BJ (cell line): ENCODE measurements at regions not wholly inside any gene's neighbourhood (a gene's known extent, or its start where the extent isn't known, plus 50 kb on each side); places are given as distances from the start of the nearest gene placed in this dataset.

ENCODE experiments used
- CTCF ChIA-PET: fragments of 350-600 bp; formaldehyde crosslinking; extraction: SDS; loops from one replicate; lab custom pipeline; 2021; ENCODE audit warnings: antibody characterized with exemption, inconsistent platforms; lab: Yijun Ruan, JAX
- POLR2A ChIA-PET: fragments of 300-600 bp; sonication (Branson Sonifier 250); formaldehyde crosslinking; extraction: SDS; loops from one replicate; lab custom pipeline; 2021; ENCODE audit warnings: antibody characterized with exemption; lab: Charles Lee
- DNase-seq: peaks from one replicate; pipeline ENCODE4 v3.0.0-alpha.2; 2011; ENCODE audit warnings: low read depth
- H3K27me3 ChIP-seq: 2 replicates; pipeline ENCODE4 v1.6.0; 2011; ENCODE audit warnings: low read length; ENCODE audit not compliant: control insufficient read depth, insufficient read depth
- H3K36me3 ChIP-seq: 2 replicates; pipeline ENCODE4 v1.5.1; 2011; ENCODE audit warnings: low read length; ENCODE audit not compliant: control insufficient read depth, insufficient read depth
- H3K4me3 ChIP-seq: 2 replicates; pipeline ENCODE4 v1.5.1; 2011; ENCODE audit warnings: low read depth, mild to moderate bottlenecking, control low read depth, low read length
- CTCF ChIP-seq: IDR thresholded peaks from 2 replicates; pipeline ENCODE4 v1.5.1; 2011; ENCODE audit warnings: low read depth, mild to moderate bottlenecking, control low read depth, inconsistent platforms, low read length, moderate library complexity; ENCODE audit not compliant: insufficient read depth

- ChIA-PET POLR2A (no interaction called here), CTCF (interaction anchor here (0.6 to 7.8 kb wide), 7 partner anchors 13 to 241 kb away, joined by 3 to 154 read pairs (median 3); partner anchors contain the start of gene HGFAC)
- DNase-seq = no peak
- TF ChIP-seq CTCF = no peak
- H3K27me3 ChIP-seq = no peaks in the 10 kb centered on the region
- H3K4me3 ChIP-seq = no peak overlapping the region
- H3K36me3 ChIP-seq = peaks cover 2% of the 10 kb centered on the region; the same call in 1 of the 2 replicates
Measured at GRCh38 chr4:3347871-3348270, 55.0 kb downstream of the RGS12 start.

- CTCF ChIA-PET = interaction anchor here (0.7 to 7.8 kb wide), 5 partner anchors 12 to 242 kb away, joined by 3 to 154 read pairs (median 3); partner anchors contain the start of gene HGFAC
- TF ChIP-seq CTCF = no peak
- peaks cover 2% of the 10 kb centered on the region; the same call in 1 of the 2 replicates for H3K36me3 ChIP-seq
- POLR2A ChIA-PET = no interaction called here
- no peak overlapping the region for H3K4me3 ChIP-seq
- H3K27me3 ChIP-seq = no peaks in the 10 kb centered on the region
- DNase-seq = no peak
Measured at GRCh38 chr4:3348621-3349020, 55.8 kb downstream of the RGS12 start.

- ChIA-PET POLR2A (no interaction called here), CTCF (interaction anchor here (1.2 to 7.8 kb wide), 3 partner anchors 12 to 242 kb away, joined by 3 to 154 read pairs (median 5); partner anchors contain the start of gene HGFAC)
Measured at GRCh38 chr4:3349116-3349515, 56.3 kb downstream of the RGS12 start.

GRCh38 chr4:3351997-3352396 is 59.2 kb downstream of the RGS12 start:
- H3K4me3 ChIP-seq = no peak overlapping the region
- no peaks in the 10 kb centered on the region for H3K36me3 ChIP-seq
- no peak for TF ChIP-seq CTCF
- POLR2A ChIA-PET = no interaction called here
- no peak for DNase-seq
- CTCF ChIA-PET = interaction anchor here (1.0 to 1.1 kb wide), 2 partner anchors 89 to 92 kb away, joined by 3 read pairs; no protein-coding TSS in a partner anchor
- H3K27me3 ChIP-seq = no peaks in the 10 kb centered on the region

More at GRCh38 chr4:3349116-3349515, 56.3 kb downstream of the RGS12 start:
- no peaks in the 10 kb centered on the region for H3K36me3 ChIP-seq
- no peaks in the 10 kb centered on the region for H3K27me3 ChIP-seq
- no peak for TF ChIP-seq CTCF
- H3K4me3 ChIP-seq = no peak overlapping the region
- no peak for DNase-seq

- TF ChIP-seq CTCF = no peak
- ChIA-PET CTCF (no interaction called here), POLR2A (no interaction called here)
- Histone ChIP-seq H3K4me3 (no peak overlapping the region), H3K27me3 (no peaks in the 10 kb centered on the region), H3K36me3 (no peaks in the 10 kb centered on the region)
- DNase-seq = no peak
Measured at GRCh38 chr4:3352505-3352904, 59.7 kb downstream of the RGS12 start.
